ENCODE measurements at regions not wholly inside any gene's neighbourhood (a gene's known extent, or its start where the extent isn't known, plus 50 kb on each side); places are given as distances from the start of the nearest gene placed in this dataset.
"Not testable (repeated sequence)": the region's sequence is repeated elsewhere in the genome, so short reads cannot be mapped to it uniquely, and the experiment has no call there.

GRCh38 chr5:42252306-42252705 is 170.9 kb upstream of the GHR start:
- DNase-seq = no peak

- not testable (repeated sequence) for DNase-seq
Measured at GRCh38 chr5:42259914-42260313, 163.3 kb upstream of the GHR start.

DNA sequence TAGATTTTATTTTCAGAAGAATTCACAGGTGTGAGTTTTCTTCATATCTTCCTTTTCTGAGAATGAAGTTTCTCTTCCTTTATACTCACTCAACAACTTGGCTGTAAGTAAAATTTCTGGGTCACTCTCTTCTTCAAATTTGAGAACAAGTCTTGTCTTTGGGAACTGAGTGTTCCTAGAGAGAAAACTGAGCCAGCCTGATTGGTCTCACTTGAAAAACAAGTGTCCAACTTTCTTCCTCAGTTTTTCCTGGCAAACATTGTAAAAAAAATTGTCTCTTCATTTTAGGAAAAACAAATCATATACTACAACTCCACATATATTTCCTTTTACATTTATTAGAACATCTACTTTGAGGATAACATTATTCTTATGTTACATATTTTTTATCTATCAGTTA is 156.1 kb upstream of the GHR start:
- no peak for DNase-seq

- DNase-seq = not testable (repeated sequence)
Measured at GRCh38 chr5:42268170-42268569, 155.1 kb upstream of the GHR start.

DNA sequence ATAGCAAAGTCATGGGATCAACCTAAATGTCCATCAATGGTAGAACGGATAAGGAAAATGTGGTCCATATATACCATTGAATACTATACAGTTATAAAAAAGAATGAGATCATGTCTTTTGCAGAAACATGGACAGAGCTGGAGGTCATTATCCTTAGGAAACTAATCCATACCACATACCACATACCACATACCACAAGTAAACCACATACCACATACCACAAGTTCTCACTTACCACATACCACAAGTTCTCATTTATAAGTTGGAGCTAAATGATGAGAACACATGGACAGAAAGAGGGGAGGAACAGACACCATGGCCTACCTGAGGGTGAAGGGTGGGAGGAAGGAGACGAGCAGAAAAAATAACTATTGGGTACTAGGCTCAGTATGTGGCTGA is 154.6 kb upstream of the GHR start:
- DNase-seq = no peak

GRCh38 chr5:42270771-42271170 is 152.5 kb upstream of the GHR start:
- no peak for DNase-seq

DNA sequence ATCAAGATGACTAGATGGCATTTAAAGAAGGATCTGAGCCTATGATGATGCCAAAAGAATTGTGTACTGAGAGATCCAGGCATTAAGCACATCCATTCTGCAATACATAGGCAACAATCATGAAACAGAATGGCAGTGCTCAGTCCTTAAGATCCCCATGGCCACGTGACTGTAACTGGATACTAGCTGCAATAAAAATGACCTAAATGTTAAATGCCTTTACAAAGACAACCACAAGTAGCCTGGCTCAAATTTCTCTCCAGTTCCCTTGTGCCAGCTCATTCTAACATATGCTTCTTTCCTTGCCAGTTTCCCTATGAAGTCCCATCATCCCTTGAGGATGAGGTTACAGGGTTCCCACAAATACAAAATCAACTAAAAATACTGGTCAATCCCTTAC is 148.3 kb upstream of the GHR start:
- DNase-seq = no peak

GRCh38 chr5:42277293-42277692 is 145.9 kb upstream of the GHR start:
- DNase-seq = no peak

DNA sequence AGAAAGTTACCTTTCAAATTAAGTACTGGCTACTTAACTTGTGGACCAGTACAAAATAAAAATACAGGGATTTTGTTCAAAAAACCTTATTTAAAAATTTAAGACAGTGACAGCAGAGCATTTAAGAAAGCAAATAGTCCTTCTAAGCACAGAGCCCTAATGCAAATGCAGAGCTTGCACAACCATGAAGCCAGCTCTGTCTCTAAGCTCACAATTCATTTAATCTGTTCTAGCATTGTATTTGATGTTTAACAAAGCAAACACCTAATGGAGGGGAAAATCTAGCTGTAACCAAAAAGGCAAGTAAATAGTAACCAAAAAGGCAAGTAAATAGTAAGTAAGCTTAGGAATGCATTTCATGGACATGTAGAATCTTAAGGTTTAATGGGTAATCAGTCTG is 138.7 kb upstream of the GHR start:
- no peak for DNase-seq

GRCh38 chr5:42285230-42285629 is 138.0 kb upstream of the GHR start:
- no peak for DNase-seq

GRCh38 chr5:42300496-42300895 is 122.7 kb upstream of the GHR start:
- no peak for DNase-seq

- no peak for DNase-seq
Measured at GRCh38 chr5:42301349-42301748, 121.9 kb upstream of the GHR start.

DNA sequence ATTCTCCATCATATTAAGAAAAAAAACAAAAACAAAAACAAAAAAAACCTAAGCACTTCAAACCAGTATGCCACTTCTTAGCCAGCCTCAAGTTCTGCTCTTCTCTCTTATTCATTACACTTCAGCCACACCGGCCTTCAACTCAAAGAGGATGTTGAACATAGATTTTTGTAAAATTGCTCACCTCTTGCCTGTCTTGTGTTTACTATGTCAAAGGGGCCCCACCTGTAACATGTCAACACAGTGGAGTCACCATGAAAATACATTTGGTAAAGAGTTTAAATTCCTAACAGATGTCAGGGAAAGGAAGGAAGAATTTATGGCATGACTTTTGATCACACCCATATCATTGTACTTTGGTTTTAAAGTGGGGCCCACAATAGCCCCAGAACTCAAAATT is 121.1 kb upstream of the GHR start:
- DNase-seq = no peak

DNA sequence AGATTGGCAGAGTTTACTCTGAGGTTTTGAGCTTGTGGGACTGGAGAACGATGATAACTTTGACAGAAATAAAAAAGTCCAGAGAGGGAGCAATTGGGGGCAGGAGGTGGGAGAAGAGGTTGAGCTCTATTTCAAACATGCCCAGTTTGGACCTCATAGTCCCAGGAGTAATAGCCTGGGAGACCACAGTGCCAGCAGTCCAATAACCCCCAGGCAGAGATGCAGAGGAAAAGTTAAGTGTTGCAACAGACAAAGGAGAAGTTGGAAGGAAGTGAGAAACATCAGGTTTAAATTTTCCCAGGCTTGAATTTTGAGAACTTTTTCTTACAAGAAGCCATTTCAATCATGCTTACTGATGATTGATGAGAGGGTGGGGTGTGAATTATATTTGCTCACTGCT is 117.0 kb upstream of the GHR start:
- DNase-seq = no peak

- no peak for DNase-seq
Measured at GRCh38 chr5:42309865-42310264, 113.4 kb upstream of the GHR start.

GRCh38 chr5:42315214-42315613 is 108.0 kb upstream of the GHR start:
- DNase-seq = no peak

- no peak for DNase-seq
Measured at GRCh38 chr5:42317575-42317974, 105.7 kb upstream of the GHR start.

GRCh38 chr5:42319546-42319945 is 103.7 kb upstream of the GHR start:
- not testable (repeated sequence) for DNase-seq

DNA sequence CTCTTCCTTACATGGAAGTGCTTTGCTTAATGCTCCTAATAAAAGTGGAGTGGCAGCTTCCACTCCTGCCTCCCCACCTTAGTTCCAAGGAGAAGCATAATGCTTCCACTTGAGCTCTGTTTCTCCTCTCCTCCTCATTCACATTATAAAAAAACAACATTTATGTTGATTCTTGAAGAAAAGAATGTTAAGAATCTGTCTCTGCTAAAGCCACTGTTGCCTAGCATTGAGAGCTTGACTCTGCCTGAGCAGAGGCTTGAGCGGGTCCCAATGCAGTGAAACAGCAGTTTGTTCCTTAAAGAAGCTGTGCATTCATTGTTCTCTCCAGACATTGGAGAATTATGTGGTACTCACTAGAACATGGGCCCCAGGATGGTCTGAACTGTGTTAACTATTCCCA is 101.5 kb upstream of the GHR start:
- DNase-seq = no peak

GRCh38 chr5:42337143-42337542 is 86.1 kb upstream of the GHR start:
- DNase-seq = no peak

GRCh38 chr5:42337607-42338006 is 85.6 kb upstream of the GHR start:
- DNase-seq = no peak

- no peak for DNase-seq
Measured at GRCh38 chr5:42338136-42338535, 85.1 kb upstream of the GHR start.

DNA sequence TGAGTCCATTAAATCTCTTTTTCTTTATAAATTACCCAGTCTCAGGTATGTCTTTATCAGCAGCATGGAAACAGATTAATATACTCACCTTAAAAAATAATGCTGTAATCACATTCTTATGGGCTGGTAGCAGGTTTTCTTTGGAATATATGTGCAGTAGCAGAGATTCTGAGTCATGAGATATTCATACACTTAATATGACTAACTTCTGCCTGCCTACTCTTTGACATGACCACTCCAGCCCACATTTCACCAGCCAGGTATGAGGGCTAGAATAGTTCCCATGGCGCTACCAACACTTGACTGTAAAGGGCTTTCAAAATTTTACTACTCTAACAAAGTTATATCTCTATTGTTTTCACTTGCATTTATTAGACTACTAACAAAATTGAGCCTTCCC is 74.1 kb upstream of the GHR start:
- no peak for DNase-seq

DNA sequence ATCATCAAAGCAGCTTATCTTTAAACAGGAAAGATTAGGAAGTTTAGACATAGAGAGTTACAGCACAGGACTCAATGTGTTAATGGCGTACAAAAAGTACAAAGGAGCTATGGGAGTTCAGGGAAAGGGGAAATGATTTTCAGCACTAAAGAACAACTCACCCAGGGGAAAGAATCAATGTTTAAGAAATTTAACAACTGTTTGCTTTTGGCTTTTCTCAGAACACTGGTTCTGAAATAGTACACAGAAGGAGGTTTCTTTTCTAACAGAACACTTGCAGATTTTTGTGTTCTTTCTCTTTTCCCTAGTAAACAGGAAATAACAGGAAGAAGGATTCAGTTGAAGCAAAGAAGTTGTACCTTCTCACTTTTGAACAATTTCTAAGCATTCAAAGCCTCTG is 71.3 kb upstream of the GHR start:
- no peak for DNase-seq

DNA sequence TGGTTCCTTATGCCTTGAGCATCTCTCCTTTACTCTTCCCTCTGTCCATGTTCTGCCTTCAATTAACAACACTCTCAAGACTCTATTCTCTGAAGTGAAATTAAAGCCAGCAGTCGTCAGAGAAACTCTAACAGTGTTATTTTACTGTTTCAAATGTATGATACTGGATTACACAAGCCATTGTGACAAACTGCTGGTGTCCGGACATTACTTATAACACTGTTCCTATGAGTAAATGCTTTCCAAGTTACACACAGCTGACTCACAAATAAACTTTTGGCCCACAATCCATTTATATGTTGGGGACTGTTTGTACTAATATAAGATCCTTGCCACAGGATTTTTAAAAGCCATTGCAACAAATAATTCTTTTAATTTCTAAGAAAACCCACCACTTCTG is 63.2 kb upstream of the GHR start:
- no peak for DNase-seq

DNA sequence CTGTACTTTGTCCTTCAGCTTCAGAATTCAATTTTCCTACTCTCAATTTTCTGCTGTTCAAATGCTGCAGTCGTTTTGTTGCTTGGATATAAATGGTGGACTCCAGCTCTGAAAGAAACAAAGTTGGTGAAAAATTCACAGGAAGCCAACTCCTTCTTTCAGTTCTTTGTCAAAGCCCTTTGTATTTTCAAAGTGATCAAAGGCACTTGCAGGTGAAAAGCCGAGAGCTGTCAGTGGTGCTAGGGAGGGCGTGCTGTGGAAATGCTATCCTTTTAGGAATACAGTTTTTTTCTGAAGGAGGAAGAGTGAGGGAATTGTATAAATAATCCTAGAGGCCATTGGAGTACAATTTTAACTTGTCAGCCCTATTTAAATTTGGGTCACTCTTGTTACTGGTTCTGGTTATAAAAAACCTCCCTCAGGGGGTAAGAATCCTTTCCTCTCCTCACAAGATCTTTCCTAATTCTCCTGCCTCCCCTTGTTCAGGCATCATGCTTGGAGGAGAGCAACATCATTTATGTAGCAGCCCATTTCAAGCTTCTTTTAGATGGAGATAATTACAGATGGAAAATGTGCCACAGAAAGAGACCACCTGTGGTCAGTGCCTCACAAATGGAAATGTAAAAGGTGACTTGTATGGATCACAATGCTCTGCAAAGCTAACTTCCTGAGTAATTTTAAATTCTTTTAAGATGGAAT is 62.5 kb upstream of the GHR start:
- DNase-seq = no peak

All from NCI-H510A treated with DMSO at 0.1 percent for 48 hours (cell line).